GM12801 (cell line): ENCODE measurements at regions not wholly inside any gene's neighbourhood (a gene's known extent, or its start where the extent isn't known, plus 50 kb on each side); places are given as distances from the start of the nearest gene placed in this dataset.

Experiments used
- TF ChIP-seq, protein P1 (sequence below): IDR thresholded peaks from one replicate; pipeline ENCODE4 v1.5.1; 2011; ENCODE audit warnings: control low read depth; ENCODE audit not compliant: insufficient read length; ENCODE audit errors: extremely low read depth

DNA sequence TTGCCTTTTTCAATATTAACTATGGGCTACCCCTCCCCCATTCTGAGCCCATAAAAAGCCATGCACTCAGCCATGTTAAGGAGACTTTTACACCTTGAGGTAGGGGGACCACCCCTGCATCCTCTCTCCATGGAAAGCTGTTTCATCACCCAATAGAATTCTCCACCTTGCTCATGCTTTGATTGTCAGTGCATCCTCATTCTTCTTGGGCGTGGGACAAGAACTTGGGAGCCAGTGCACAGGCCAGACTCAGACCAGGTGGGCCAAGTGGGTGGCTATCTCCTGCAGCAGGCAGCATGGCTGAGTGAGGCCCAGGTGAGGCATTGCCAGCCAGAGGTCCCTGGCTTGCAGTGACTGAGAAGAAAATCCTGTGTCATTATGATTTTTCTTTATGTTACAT is 357.4 kb upstream of the CDIN1 start:
- TF ChIP-seq, protein P1, sequence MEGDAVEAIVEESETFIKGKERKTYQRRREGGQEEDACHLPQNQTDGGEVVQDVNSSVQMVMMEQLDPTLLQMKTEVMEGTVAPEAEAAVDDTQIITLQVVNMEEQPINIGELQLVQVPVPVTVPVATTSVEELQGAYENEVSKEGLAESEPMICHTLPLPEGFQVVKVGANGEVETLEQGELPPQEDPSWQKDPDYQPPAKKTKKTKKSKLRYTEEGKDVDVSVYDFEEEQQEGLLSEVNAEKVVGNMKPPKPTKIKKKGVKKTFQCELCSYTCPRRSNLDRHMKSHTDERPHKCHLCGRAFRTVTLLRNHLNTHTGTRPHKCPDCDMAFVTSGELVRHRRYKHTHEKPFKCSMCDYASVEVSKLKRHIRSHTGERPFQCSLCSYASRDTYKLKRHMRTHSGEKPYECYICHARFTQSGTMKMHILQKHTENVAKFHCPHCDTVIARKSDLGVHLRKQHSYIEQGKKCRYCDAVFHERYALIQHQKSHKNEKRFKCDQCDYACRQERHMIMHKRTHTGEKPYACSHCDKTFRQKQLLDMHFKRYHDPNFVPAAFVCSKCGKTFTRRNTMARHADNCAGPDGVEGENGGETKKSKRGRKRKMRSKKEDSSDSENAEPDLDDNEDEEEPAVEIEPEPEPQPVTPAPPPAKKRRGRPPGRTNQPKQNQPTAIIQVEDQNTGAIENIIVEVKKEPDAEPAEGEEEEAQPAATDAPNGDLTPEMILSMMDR: no peak

DNA sequence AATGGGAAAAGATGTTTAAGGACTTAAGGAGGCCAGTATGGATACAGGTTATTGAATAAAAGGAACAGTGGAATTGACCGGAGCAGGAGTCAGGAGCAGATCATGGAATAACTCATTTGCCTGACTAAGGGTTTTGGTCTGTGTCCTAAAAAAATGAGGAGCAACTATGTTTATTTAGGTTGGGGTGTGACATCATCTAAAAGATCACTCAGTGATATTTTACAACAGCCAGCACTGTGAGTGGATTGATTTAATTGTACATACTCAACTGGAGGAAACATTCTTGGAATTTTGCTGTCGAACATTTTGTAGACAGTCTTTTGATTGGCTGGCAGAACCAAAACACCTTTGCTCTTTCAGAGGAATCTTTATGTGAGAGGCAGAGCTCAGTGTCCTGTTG is 348.6 kb upstream of the CDIN1 start:
- TF ChIP-seq, protein P1: no peak

DNA sequence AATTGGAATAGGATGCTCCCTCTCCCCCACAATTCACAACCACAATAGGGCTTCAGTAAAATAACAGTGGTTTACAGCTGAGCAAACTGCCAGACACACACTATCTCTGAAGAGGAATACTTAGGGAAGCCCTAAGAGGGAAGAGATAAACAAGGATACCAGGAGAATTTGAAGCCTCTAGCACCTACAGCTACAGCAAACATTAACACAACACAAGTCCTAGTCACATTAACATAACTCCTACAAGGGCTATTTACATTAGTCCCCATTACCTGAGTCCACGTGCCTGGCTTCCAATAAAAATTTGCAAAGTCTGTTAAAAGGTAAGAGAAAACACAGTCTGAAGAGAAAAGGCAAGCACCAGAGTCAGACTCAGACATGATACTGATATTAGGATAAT is 346.9 kb upstream of the CDIN1 start:
- TF ChIP-seq, protein P1: no peak

DNA sequence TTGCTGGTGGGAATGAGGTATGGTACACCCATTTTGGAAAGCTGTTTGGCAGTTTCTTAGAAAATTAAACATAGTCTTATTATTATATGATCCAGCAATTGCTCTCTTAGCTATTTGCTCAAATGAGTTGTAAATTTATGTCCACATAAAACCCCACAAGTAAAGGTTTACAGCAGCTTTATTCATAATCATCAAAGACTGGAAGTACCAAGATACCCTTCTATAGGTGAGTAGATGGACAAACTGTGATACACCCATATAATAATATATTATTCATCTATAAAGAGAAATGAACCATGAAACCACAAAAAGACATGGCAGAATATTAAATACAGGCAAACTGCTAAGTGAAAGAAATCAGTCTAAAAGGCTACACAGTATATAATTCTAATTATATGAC is 344.7 kb upstream of the CDIN1 start:
- TF ChIP-seq, protein P1: no peak

DNA sequence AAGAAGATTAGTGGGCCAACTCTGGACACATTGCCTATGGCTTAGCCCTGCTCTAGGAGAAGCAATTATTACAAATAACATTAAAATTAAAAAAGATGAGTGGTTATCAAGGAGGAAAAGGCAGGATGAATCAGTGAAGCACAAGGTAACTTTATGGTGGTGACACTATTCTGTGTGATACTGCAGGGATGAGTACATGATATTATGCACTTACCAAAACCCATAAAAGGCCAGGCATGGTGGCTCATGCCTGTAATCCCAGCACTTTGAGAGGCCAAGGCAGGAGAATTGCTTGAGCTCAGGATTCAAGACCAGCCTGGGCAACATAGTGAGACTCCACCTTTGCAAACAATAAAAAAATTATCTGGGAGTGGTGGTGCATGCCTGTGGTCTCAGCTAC is 344.3 kb upstream of the CDIN1 start:
- TF ChIP-seq, protein P1: no peak

DNA sequence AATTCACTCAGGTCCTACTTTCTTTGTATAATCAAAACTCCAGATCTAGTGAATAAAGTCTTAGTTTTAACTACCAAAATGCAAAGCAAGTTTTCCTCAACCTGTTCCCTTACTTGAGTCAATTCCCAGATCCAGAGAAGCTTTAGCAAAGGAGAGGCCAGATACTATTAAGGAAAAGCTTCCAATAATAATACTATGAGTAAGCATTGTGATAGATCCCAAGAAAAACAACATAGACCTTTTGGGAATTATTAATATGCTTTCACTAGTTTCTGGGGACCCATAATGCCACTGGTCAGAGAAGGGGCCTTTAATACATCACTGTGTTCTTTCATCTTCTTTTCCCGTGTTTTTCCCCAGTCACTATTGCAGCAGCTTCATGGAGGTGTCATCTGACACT is 339.9 kb upstream of the CDIN1 start:
- TF ChIP-seq, protein P1: no peak

DNA sequence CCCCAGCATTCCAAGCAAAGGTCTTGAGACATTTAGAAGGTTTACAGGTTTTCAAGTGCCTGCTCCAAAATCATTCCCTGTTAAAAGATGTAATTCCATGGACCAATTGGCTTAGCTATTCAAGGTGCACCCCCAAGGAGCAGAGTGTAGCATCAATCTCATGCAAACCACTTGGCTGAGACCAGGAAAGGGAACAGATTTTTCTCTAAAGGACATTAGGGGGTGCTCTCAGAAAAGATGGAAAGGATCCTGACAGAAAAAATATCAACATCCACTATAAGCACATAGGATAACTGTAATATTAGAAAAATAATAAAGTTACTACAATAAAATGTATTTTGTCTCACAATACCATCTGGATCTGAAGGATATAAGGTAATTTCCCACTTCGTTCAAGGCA is 328.0 kb upstream of the CDIN1 start:
- TF ChIP-seq, protein P1: no peak
